Thyroid gland (tissue), 4 donors: ENCODE measurements at regions not wholly inside any gene's neighbourhood (a gene's known extent, or its start where the extent isn't known, plus 50 kb on each side); places are given as distances from the start of the nearest gene placed in this dataset.

Experiments
- CTCF ChIP-seq, 6 experiments: fragments of 200-600 bp in 3 of 6; fragments of 450-650 bp in 3 of 6; sonication (generic) in 3 of 6; IDR thresholded peaks; one replicate each; pipeline ENCODE4 v1.5.1; 2016 to 2019; ENCODE audit warnings: antibody characterized with exemption in 6 of 6, mild to moderate bottlenecking in 2 of 6, inconsistent platforms in 1 of 6, moderate library complexity in 1 of 6
- POLR2A ChIP-seq, 2 donors: fragments of 450-650 bp; IDR thresholded peaks; one replicate each; pipeline ENCODE4 v1.6.1; 2017; ENCODE audit warnings: antibody characterized with exemption in 2 of 2, mild to moderate bottlenecking in 2 of 2, moderate library complexity in 1 of 2

GRCh38 chr14:38387821-38388220, 131.9 kb upstream of the CLEC14A start:
- TF ChIP-seq CTCF (IDR thresholded peaks at IDR 0.05) (no peak), POLR2A (IDR thresholded peaks at IDR 0.05) (no peak)
